ENCODE measurements at regions not wholly inside any gene's neighbourhood (a gene's known extent, or its start where the extent isn't known, plus 50 kb on each side); places are given as distances from the start of the nearest gene placed in this dataset.

DNA sequence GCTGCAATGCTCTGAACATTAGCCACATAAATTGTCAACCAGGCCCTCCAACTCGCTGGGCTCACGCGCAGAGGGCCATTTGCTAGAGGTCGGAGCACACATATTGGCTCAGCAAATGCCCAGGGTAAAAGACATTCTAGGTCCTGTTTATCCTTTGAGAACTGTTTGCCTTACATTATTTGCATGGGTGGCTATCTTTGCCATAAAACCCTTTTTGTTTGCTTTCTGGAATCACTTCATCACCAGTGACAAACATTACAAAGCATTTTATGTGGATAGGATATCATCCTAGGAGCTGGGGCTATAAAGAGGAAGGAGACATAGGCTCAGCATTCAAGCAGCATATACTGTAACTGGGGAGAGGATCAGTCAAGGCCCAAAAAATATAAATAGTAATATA, 149.2 kb upstream of the RAI2 start:
- no peak overlapping the region for H3K4me3 ChIP-seq (ENCODE audit: low read depth, low read length)
- no peaks in the 10 kb centered on the region for H3K27me3 ChIP-seq (replicated peaks; ENCODE audit: control insufficient read depth, insufficient read depth, low read length)
- H3K4me1 ChIP-seq, result no peaks in the 10 kb centered on the region
- POLR2A ChIA-PET, result no interaction called here
- H3K9me3 Mint-ChIP-seq (ENCODE audit: unreplicated experiment), result no peaks in the 10 kb centered on the region
- no peaks in the 10 kb centered on the region for H3K36me3 Mint-ChIP-seq (ENCODE audit: insufficient read depth, unreplicated experiment)
- intact Hi-C loops (cut with micrococcal nuclease; ENCODE audit: unreplicated experiment), result no loop called here
- no peak overlapping the region for H3K27ac Mint-ChIP-seq (ENCODE audit: unreplicated experiment)
- DNase-seq, result peak; percentile 5 to 26
- no TSS peak for BruUV-seq (replicated peaks)
- CTCF ChIA-PET, result no interaction called here
- TF ChIP-seq CTCF (IDR thresholded peaks at IDR 0.05; ENCODE audit: insufficient read depth in 1 of 2, low read depth in 1 of 2, low read length in 1 of 2, severe bottlenecking in 1 of 2, unreplicated experiment in 1 of 2), result no peak
- no peaks in the 10 kb centered on the region for H3K36me3 ChIP-seq (ENCODE audit: control insufficient read depth, insufficient read depth, low read length)
- peaks cover 3% of the 10 kb centered on the region for H3K27me3 Mint-ChIP-seq (ENCODE audit: insufficient read depth, unreplicated experiment)
- no peaks in the 10 kb centered on the region for H3K9me3 ChIP-seq
- no peak overlapping the region for H3K4me3 Mint-ChIP-seq (ENCODE audit: unreplicated experiment)
- peaks cover 6% of the 10 kb centered on the region for H3K4me1 Mint-ChIP-seq (ENCODE audit: low read depth, unreplicated experiment)

DNA sequence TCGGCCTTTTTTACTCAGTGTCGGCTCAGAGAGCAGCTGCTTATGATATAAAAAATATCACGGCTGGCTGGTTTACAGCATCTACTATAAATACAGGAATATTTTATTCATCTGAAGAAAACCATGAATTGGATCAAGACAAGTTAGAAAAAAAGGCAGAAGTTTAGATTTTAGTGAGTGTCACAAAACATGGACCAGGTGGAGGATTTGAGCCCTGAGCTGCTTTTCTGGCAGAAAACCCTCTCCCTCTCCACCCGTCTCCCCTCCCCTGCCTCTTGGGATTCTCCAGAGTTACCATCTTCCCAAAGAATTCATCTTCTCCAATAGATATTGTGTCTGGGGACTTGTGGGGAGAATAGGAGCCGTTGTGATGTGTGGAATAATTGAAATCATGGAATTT, 142.8 kb upstream of the RAI2 start:
- POLR2A ChIA-PET, result no interaction called here
- no peak overlapping the region for H3K4me3 Mint-ChIP-seq (ENCODE audit: unreplicated experiment)
- Histone ChIP-seq H3K4me3 (ENCODE audit: low read depth, low read length) (no peak overlapping the region), H3K4me1 (no peaks in the 10 kb centered on the region), H3K36me3 (ENCODE audit: control insufficient read depth, insufficient read depth, low read length) (no peaks in the 10 kb centered on the region), H3K27me3 (replicated peaks; ENCODE audit: control insufficient read depth, insufficient read depth, low read length) (no peaks in the 10 kb centered on the region), H3K9me3 (no peaks in the 10 kb centered on the region)
- H3K27ac Mint-ChIP-seq (ENCODE audit: unreplicated experiment), result no peak overlapping the region
- no peaks in the 10 kb centered on the region for H3K36me3 Mint-ChIP-seq (ENCODE audit: insufficient read depth, unreplicated experiment)
- intact Hi-C loops (cut with micrococcal nuclease; ENCODE audit: unreplicated experiment), result no loop called here
- CTCF ChIA-PET, result no interaction called here
- no peaks in the 10 kb centered on the region for H3K27me3 Mint-ChIP-seq (ENCODE audit: insufficient read depth, unreplicated experiment)
- no peak for DNase-seq
- H3K4me1 Mint-ChIP-seq (ENCODE audit: low read depth, unreplicated experiment), result peaks cover 4% of the 10 kb centered on the region
- BruUV-seq (replicated peaks), result no TSS peak
- TF ChIP-seq CTCF (IDR thresholded peaks at IDR 0.05; ENCODE audit: insufficient read depth in 1 of 2, low read depth in 1 of 2, low read length in 1 of 2, severe bottlenecking in 1 of 2, unreplicated experiment in 1 of 2), result no peak
- H3K9me3 Mint-ChIP-seq (ENCODE audit: unreplicated experiment), result no peaks in the 10 kb centered on the region

GRCh38 chrX:18002791-18003190, 141.7 kb upstream of the RAI2 start:
- Mint-ChIP-seq H3K4me3 (ENCODE audit: unreplicated experiment) (no peak overlapping the region), H3K4me1 (ENCODE audit: low read depth, unreplicated experiment) (no peaks in the 10 kb centered on the region), H3K36me3 (ENCODE audit: insufficient read depth, unreplicated experiment) (no peaks in the 10 kb centered on the region), H3K9me3 (ENCODE audit: unreplicated experiment) (no peaks in the 10 kb centered on the region), H3K27me3 (ENCODE audit: insufficient read depth, unreplicated experiment) (no peaks in the 10 kb centered on the region), H3K27ac (ENCODE audit: unreplicated experiment) (no peak overlapping the region)
- no peaks in the 10 kb centered on the region for H3K36me3 ChIP-seq (ENCODE audit: control insufficient read depth, insufficient read depth, low read length)
- POLR2A ChIA-PET, result no interaction called here
- intact Hi-C loops (cut with micrococcal nuclease; ENCODE audit: unreplicated experiment), result no loop called here
- no peak for DNase-seq
- H3K4me3 ChIP-seq (ENCODE audit: low read depth, low read length), result no peak overlapping the region
- no TSS peak for BruUV-seq (replicated peaks)
- no peaks in the 10 kb centered on the region for H3K9me3 ChIP-seq
- CTCF ChIA-PET, result no interaction called here
- TF ChIP-seq CTCF (IDR thresholded peaks at IDR 0.05; ENCODE audit: insufficient read depth in 1 of 2, low read depth in 1 of 2, low read length in 1 of 2, severe bottlenecking in 1 of 2, unreplicated experiment in 1 of 2), result no peak
- H3K4me1 ChIP-seq, result no peaks in the 10 kb centered on the region
- no peaks in the 10 kb centered on the region for H3K27me3 ChIP-seq (replicated peaks; ENCODE audit: control insufficient read depth, insufficient read depth, low read length)
